ENCODE measurements at regions not wholly inside any gene's neighbourhood (a gene's known extent, or its start where the extent isn't known, plus 50 kb on each side); places are given as distances from the start of the nearest gene placed in this dataset.

DNA sequence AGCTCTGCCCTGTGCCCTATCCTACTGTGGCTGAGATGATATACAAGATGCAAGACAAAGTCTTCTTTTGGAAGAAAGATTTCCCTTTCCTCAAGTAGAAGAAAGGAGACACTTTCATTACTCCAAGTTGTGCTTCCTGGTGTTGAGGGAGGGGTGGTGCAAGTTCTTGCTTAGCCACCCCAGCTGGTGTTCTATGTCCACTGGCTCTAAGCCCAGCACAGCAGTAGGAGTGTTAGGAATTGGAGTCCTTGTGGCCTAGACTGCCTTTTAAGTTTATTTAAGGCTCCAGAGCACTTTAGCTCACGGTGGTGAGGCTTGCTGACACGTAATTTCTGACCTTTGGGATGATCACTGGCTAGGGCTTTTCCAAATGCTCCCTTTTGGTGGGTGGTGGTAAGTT, 109.7 kb downstream of the KIF2B start:
- no peaks in the 10 kb centered on the region for H4K20me1 ChIP-seq (ENCODE audit: control insufficient read depth, insufficient read depth, low read length, poor library complexity, severe bottlenecking)
- H3K79me2 ChIP-seq (ENCODE audit: control insufficient read depth, insufficient read depth, low read length) = no peaks in the 10 kb centered on the region
- no peak overlapping the region for H3K4me3 Mint-ChIP-seq
- H3K4me1 ChIP-seq (ENCODE audit: control insufficient read depth in 2 of 2, insufficient read depth in 2 of 2, low read length in 2 of 2) = no peaks in the 10 kb centered on the region
- H3K9me3 Mint-ChIP-seq (ENCODE audit: insufficient read depth) = peaks cover 5% of the 10 kb centered on the region
- H3K9ac ChIP-seq (ENCODE audit: low read length) = no peak overlapping the region
- no peak overlapping the region for H3K27ac Mint-ChIP-seq
- DNase-seq = no peak
- H3K27me3 Mint-ChIP-seq = no peaks in the 10 kb centered on the region
- no peak overlapping the region for H3K4me2 ChIP-seq (replicated peaks; ENCODE audit: low read depth, low read length, poor library complexity, severe bottlenecking)
- H3K9me3 ChIP-seq (ENCODE audit: control extremely low read depth in 1 of 3, control insufficient read depth in 2 of 3, insufficient read depth in 1 of 3, low read length in 2 of 3) = peaks cover 0 to 11% (median 0%) of the 10 kb centered on the region in 3 donors
- H2AFZ ChIP-seq (ENCODE audit: insufficient read depth, low read depth, low read length, poor library complexity, severe bottlenecking) = no peak overlapping the region
- H3K4me1 Mint-ChIP-seq = no peaks in the 10 kb centered on the region
- H3K4me3 ChIP-seq (ENCODE audit: control extremely low read depth in 1 of 5, extremely low read depth in 1 of 5, insufficient read depth in 1 of 5, low read depth in 2 of 5, low read length in 4 of 5) = no peak overlapping the region
- CTCF ChIA-PET = no interaction called here
- no peaks in the 10 kb centered on the region for H3K36me3 ChIP-seq (replicated peaks in 1 of 2; ENCODE audit: control extremely low read depth in 1 of 2, control insufficient read depth in 1 of 2, extremely low read depth in 1 of 2, insufficient read depth in 2 of 2, low read length in 1 of 2)
- no peak overlapping the region for H3K27ac ChIP-seq (ENCODE audit: low read length in 2 of 2)
- no peak for TF ChIP-seq EZH2 (IDR thresholded peaks at IDR 0.05; ENCODE audit: borderline replicate concordance, insufficient read depth, low read depth, low read length, poor library complexity, severe bottlenecking)
- TF ChIP-seq, protein P1, sequence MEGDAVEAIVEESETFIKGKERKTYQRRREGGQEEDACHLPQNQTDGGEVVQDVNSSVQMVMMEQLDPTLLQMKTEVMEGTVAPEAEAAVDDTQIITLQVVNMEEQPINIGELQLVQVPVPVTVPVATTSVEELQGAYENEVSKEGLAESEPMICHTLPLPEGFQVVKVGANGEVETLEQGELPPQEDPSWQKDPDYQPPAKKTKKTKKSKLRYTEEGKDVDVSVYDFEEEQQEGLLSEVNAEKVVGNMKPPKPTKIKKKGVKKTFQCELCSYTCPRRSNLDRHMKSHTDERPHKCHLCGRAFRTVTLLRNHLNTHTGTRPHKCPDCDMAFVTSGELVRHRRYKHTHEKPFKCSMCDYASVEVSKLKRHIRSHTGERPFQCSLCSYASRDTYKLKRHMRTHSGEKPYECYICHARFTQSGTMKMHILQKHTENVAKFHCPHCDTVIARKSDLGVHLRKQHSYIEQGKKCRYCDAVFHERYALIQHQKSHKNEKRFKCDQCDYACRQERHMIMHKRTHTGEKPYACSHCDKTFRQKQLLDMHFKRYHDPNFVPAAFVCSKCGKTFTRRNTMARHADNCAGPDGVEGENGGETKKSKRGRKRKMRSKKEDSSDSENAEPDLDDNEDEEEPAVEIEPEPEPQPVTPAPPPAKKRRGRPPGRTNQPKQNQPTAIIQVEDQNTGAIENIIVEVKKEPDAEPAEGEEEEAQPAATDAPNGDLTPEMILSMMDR (IDR thresholded peaks at IDR 0.05) = no peak
- intact Hi-C loops (cut with micrococcal nuclease) = no loop called here
- WGBS (ENCODE audit: insufficient coverage) = 57% methylated on average over 1 of the region's 2 CpGs
- POLR2A ChIA-PET = no interaction called here
- no peak for ATAC-seq (ENCODE audit: low read depth)
- H3K27me3 ChIP-seq (replicated peaks in 1 of 4; ENCODE audit: control extremely low read depth in 1 of 4, control insufficient read depth in 3 of 4, insufficient read depth in 4 of 4, low read length in 3 of 4) = no peaks in the 10 kb centered on the region

DNA sequence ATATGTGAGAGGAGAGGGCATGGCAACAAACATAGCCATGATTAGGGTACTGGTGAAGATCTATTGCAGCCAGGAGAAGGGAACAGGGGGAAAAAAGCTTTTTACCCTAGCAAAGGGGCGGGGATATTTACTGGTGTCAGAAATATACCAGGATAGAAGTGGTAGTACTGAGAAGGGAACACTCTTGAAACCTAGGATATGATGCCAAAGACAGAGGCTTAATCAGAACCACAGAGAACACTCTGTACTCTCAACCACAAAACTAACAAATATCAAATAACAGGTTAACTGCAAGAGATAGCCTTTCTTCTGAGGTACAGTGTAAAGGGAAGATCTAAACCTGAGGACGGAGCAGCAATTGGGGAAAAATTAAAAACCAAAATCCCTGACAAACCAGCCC, 112.2 kb downstream of the KIF2B start:
- no peaks in the 10 kb centered on the region for H3K27me3 Mint-ChIP-seq

More for the DNA sequence above, 112.2 kb downstream of the KIF2B start:
- Histone ChIP-seq H3K27ac (ENCODE audit: low read length in 2 of 2) (no peak overlapping the region), H3K27me3 (replicated peaks in 1 of 4; ENCODE audit: control extremely low read depth in 1 of 4, control insufficient read depth in 3 of 4, insufficient read depth in 4 of 4, low read length in 3 of 4) (no peaks in the 10 kb centered on the region), H3K4me1 (ENCODE audit: control insufficient read depth in 2 of 2, insufficient read depth in 2 of 2, low read length in 2 of 2) (no peaks in the 10 kb centered on the region), H2AFZ (ENCODE audit: insufficient read depth, low read depth, low read length, poor library complexity, severe bottlenecking) (no peak overlapping the region), H4K20me1 (ENCODE audit: control insufficient read depth, insufficient read depth, low read length, poor library complexity, severe bottlenecking) (no peaks in the 10 kb centered on the region), H3K4me2 (replicated peaks; ENCODE audit: low read depth, low read length, poor library complexity, severe bottlenecking) (no peak overlapping the region), H3K9ac (ENCODE audit: low read length) (no peak overlapping the region), H3K4me3 (ENCODE audit: control extremely low read depth in 1 of 5, extremely low read depth in 1 of 5, insufficient read depth in 1 of 5, low read depth in 2 of 5, low read length in 4 of 5) (no peak overlapping the region), H3K36me3 (replicated peaks in 1 of 2; ENCODE audit: control extremely low read depth in 1 of 2, control insufficient read depth in 1 of 2, extremely low read depth in 1 of 2, insufficient read depth in 2 of 2, low read length in 1 of 2) (no peaks in the 10 kb centered on the region), H3K9me3 (ENCODE audit: control extremely low read depth in 1 of 3, control insufficient read depth in 2 of 3, insufficient read depth in 1 of 3, low read length in 2 of 3) (peaks cover 0 to 11% (median 2%) of the 10 kb centered on the region in 3 donors), H3K79me2 (ENCODE audit: control insufficient read depth, insufficient read depth, low read length) (no peaks in the 10 kb centered on the region)
- intact Hi-C loops (cut with micrococcal nuclease) = no loop called here
- TF ChIP-seq, protein P1 (IDR thresholded peaks at IDR 0.05) = no peak
- no peak for TF ChIP-seq EZH2 (IDR thresholded peaks at IDR 0.05; ENCODE audit: borderline replicate concordance, insufficient read depth, low read depth, low read length, poor library complexity, severe bottlenecking)
- ChIA-PET POLR2A (no interaction called here), CTCF (no interaction called here)
- no peak for DNase-seq
- Mint-ChIP-seq H3K4me3 (no peak overlapping the region), H3K4me1 (no peaks in the 10 kb centered on the region), H3K9me3 (ENCODE audit: insufficient read depth) (no peaks in the 10 kb centered on the region), H3K27ac (no peak overlapping the region)
- WGBS (ENCODE audit: insufficient coverage) = no CpG with 5 or more reads among the region's 2 CpGs
- ATAC-seq (ENCODE audit: low read depth) = no peak
